Prostate gland (tissue), 2 donors: ENCODE measurements at regions not wholly inside any gene's neighbourhood (a gene's known extent, or its start where the extent isn't known, plus 50 kb on each side); places are given as distances from the start of the nearest gene placed in this dataset.

Experiments used
- DNase-seq: peaks from one replicate; pipeline ENCODE4 v3.0.0-alpha.2; 2019; ENCODE audit warnings: low spot score
- H3K27ac ChIP-seq, 2 donors: fragments of 200-600 bp; sonication (generic); 2 replicates each; pipeline ENCODE4 v1.5.1; 2017 to 2019
- H3K27me3 ChIP-seq: fragments of 200-600 bp; sonication (generic); replicated peaks from 2 replicates; pipeline ENCODE4 v1.5.1; 2019; ENCODE audit not compliant: insufficient read depth
- H3K36me3 ChIP-seq, 2 donors: fragments of 200-600 bp; sonication (generic); 1 replicate in 1 of 2; 2 replicates in 1 of 2; pipeline versions ENCODE4 v1.5.1 to v1.8.1; 2017 to 2019
- H3K4me1 ChIP-seq: fragments of 200-600 bp; sonication (generic); replicated peaks from 2 replicates; pipeline ENCODE4 v1.5.1; 2019
- H3K4me3 ChIP-seq, 2 donors: fragments of 200-600 bp; sonication (generic); 2 replicates each; pipeline ENCODE4 v1.5.1; 2017 to 2019
- H3K9me3 ChIP-seq: fragments of 200-600 bp; sonication (generic); 2 replicates; pipeline ENCODE4 v1.5.1; 2017
- POLR2A ChIP-seq: fragments of 450-650 bp; IDR thresholded peaks from one replicate; pipeline ENCODE4 v1.6.1; 2016; ENCODE audit warnings: antibody characterized with exemption, mild to moderate bottlenecking
- POLR2AphosphoS5 ChIP-seq: sonication (generic); formaldehyde crosslinking; IDR thresholded peaks from one replicate; pipeline ENCODE4 v1.6.1; 2017; ENCODE audit warnings: antibody characterized with exemption
- WGBS: methylation state at CpG from one replicate; pipeline ENCODE4 v1.1.5; 2018; 5-methylcytosine and 5-hydroxymethylcytosine counted together
- intact Hi-C: fragments of 100-400 bp; cut with DNase I; formaldehyde crosslinking; loops from one replicate; pipeline ENCODE4 v1.14.2; 2022
- TF ChIP-seq, protein P1 (sequence below), 4 experiments: fragments of 200-600 bp in 2 of 4; fragments of 450-650 bp in 2 of 4; sonication (generic) in 2 of 4; IDR thresholded peaks; 1 replicate in 3 of 4; 2 replicates in 1 of 4; pipeline ENCODE4 v1.5.1; 2016 to 2019; ENCODE audit warnings: antibody characterized with exemption in 4 of 4, mild to moderate bottlenecking in 2 of 4, moderate library complexity in 2 of 4

DNA sequence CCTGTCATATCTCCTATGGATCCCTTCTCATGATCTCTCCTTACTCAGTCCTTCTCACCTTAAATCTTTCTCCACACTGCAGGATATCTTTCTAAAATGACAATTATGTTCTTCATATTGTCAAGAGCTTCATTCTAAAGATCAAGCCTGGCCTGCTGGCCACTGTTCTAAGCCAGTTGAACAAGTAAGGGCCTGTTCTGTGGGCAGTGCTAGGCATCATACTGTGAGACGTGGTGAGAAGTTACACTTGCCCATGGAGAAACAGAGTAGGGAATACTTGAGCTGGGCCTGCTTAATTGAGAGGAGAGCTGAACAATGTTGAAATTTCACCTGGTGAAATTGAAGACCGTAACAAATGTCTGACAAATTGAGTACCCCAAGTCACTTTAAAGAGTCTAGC is 184.1 kb upstream of the RASGRP1 start:
- intact Hi-C loops = no loop called here
- TF ChIP-seq POLR2A (no peak), POLR2AphosphoS5 (no peak)
- TF ChIP-seq, protein P1, sequence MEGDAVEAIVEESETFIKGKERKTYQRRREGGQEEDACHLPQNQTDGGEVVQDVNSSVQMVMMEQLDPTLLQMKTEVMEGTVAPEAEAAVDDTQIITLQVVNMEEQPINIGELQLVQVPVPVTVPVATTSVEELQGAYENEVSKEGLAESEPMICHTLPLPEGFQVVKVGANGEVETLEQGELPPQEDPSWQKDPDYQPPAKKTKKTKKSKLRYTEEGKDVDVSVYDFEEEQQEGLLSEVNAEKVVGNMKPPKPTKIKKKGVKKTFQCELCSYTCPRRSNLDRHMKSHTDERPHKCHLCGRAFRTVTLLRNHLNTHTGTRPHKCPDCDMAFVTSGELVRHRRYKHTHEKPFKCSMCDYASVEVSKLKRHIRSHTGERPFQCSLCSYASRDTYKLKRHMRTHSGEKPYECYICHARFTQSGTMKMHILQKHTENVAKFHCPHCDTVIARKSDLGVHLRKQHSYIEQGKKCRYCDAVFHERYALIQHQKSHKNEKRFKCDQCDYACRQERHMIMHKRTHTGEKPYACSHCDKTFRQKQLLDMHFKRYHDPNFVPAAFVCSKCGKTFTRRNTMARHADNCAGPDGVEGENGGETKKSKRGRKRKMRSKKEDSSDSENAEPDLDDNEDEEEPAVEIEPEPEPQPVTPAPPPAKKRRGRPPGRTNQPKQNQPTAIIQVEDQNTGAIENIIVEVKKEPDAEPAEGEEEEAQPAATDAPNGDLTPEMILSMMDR (IDR thresholded peaks at IDR 0.05) = no peak
- 88% methylated on average over 2 of the region's 2 CpGs for WGBS

DNA sequence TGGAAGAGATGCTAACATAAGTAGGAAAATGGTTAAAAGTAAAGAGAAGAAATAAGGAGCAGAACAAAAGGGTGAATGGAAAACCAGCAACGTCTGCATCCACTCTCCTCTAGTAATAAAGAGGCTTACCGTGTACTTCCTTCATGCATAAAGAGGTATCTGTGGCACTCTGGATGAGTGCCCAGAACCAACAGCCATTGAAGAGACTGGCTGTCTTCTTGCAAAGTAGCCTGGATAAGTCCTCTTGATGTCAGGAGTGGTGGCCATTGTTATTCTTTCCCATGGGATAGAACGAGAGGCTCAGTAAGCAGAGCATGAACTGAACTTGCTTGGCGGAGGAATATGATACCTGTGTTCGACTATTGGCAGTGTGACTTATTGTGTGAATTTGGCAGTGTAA is 186.2 kb upstream of the RASGRP1 start:
- TF ChIP-seq POLR2A (no peak), POLR2AphosphoS5 (no peak)
- TF ChIP-seq, protein P1 (IDR thresholded peaks at IDR 0.05) = no peak
- Histone ChIP-seq H3K4me3 (no peak overlapping the region), H3K36me3 (no peaks in the 10 kb centered on the region), H3K27ac (no peak overlapping the region), H3K9me3 (no peaks in the 10 kb centered on the region), H3K27me3 (no peaks in the 10 kb centered on the region), H3K4me1 (no peaks in the 10 kb centered on the region)
- intact Hi-C loops = no loop called here
- 50% methylated on average over 5 of the region's 5 CpGs for WGBS
- no peak for DNase-seq

More for the DNA sequence above, 184.1 kb upstream of the RASGRP1 start:
- no peak overlapping the region for H3K27ac ChIP-seq
- no peaks in the 10 kb centered on the region for H3K9me3 ChIP-seq
- no peak overlapping the region for H3K4me3 ChIP-seq
- no peaks in the 10 kb centered on the region for H3K4me1 ChIP-seq
- DNase-seq = no peak
- H3K36me3 ChIP-seq = no peaks in the 10 kb centered on the region
- H3K27me3 ChIP-seq = no peaks in the 10 kb centered on the region

DNA sequence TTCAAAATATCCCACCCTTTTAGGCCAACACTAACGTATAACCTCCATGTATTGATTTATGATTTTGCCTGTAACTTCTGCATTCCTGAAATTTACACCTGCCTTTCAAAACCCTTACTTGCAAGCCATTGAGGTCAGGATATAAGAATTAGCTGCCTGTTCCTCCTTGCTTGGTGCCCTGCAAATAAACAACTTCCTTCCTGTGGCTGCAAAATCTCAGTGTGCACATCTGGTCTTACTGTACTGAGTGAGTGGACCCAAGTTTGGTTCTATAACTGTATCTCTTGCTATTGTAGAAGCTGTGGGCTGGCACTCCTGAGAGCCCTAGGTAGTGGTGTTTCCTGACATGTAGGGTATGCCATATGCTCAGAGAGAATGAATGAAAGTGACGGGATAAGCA is 191.1 kb upstream of the RASGRP1 start:
- no peaks in the 10 kb centered on the region for H3K9me3 ChIP-seq
- H3K27ac ChIP-seq = no peak overlapping the region
- H3K36me3 ChIP-seq = no peaks in the 10 kb centered on the region
- intact Hi-C loops = no loop called here
- H3K4me3 ChIP-seq = no peak overlapping the region
- TF ChIP-seq POLR2AphosphoS5 = no peak
- TF ChIP-seq POLR2A = no peak
- TF ChIP-seq, protein P1 (IDR thresholded peaks at IDR 0.05) = no peak
- no peaks in the 10 kb centered on the region for H3K27me3 ChIP-seq
- 80% methylated on average over 2 of the region's 2 CpGs for WGBS
- DNase-seq = no peak
- H3K4me1 ChIP-seq = no peaks in the 10 kb centered on the region

DNA sequence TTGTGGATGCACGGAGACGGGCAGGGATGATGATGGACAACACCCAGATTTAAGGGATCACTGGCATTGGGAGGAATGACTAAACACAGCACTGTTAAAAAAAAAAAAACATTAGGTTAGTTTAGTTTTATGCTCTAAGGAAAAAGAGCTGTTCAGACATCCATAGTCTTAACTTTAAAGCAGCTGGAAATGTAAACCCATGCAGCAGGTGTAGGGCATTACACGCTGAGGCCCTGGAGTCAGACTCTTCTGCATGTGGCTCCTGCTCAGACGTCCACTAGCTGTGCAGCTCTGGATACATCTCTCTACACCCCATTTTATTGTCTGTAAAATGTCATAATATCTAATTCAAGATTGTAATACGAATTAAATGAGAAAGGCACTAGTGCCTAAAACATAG is 191.8 kb upstream of the RASGRP1 start:
- no peaks in the 10 kb centered on the region for H3K9me3 ChIP-seq
- H3K4me3 ChIP-seq = no peak overlapping the region
- TF ChIP-seq, protein P1 (IDR thresholded peaks at IDR 0.05) = no peak
- TF ChIP-seq POLR2AphosphoS5 = no peak
- no peak for TF ChIP-seq POLR2A
- no peak for DNase-seq
- no peaks in the 10 kb centered on the region for H3K4me1 ChIP-seq
- no peaks in the 10 kb centered on the region for H3K36me3 ChIP-seq
- WGBS = 84% methylated on average over 5 of the region's 5 CpGs
- H3K27ac ChIP-seq = no peak overlapping the region
- intact Hi-C loops = no loop called here
- H3K27me3 ChIP-seq = no peaks in the 10 kb centered on the region

DNA sequence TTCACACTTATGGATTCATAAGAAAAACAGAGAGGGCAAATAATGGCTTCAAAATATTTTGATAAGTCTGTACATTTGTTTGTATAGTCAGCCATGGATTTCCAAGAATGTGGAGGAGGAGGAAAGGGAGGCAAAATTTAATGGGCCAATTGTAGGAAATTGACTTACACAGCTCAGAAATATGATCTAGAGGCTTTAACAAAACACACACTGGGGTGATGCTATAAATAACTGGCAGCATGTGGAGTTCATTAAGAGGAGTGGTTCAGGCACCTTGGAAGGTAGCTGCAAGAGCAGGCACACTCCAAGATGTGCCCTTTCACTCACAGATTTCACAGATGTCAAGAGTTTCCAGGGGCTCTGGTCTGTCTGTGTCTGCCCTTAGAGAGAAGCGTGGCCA is 193.4 kb upstream of the RASGRP1 start:
- DNase-seq = no peak
- H3K4me1 ChIP-seq = no peaks in the 10 kb centered on the region
- 100% methylated on average over 1 of the region's 1 CpG for WGBS
- no peak overlapping the region for H3K4me3 ChIP-seq
- intact Hi-C loops = no loop called here
- H3K9me3 ChIP-seq = no peaks in the 10 kb centered on the region
- TF ChIP-seq, protein P1 (IDR thresholded peaks at IDR 0.05) = no peak
- no peak for TF ChIP-seq POLR2AphosphoS5
- no peak for TF ChIP-seq POLR2A
- H3K27me3 ChIP-seq = no peaks in the 10 kb centered on the region
- H3K27ac ChIP-seq = no peak overlapping the region
- H3K36me3 ChIP-seq = no peaks in the 10 kb centered on the region
